Ovary (tissue), 3 donors: ENCODE measurements at regions not wholly inside any gene's neighbourhood (a gene's known extent, or its start where the extent isn't known, plus 50 kb on each side); places are given as distances from the start of the nearest gene placed in this dataset.

Experiments
- EP300 ChIP-seq: sonication (generic); formaldehyde crosslinking; IDR thresholded peaks from one replicate; pipeline ENCODE4 v1.6.1; 2017; ENCODE audit warnings: antibody characterized with exemption
- TF ChIP-seq, protein P1 (sequence below), 3 donors: fragments of 450-650 bp in 2 of 3; fragments of 200-600 bp in 1 of 3; IDR thresholded peaks; one replicate each; pipeline versions ENCODE4 v1.5.1 to v1.8.0; 2016 to 2022; ENCODE audit warnings: antibody characterized with exemption in 3 of 3, mild to moderate bottlenecking in 1 of 3
- donor health status: DM: no; HTN: no; CAD: no.

- TF ChIP-seq, protein P1, sequence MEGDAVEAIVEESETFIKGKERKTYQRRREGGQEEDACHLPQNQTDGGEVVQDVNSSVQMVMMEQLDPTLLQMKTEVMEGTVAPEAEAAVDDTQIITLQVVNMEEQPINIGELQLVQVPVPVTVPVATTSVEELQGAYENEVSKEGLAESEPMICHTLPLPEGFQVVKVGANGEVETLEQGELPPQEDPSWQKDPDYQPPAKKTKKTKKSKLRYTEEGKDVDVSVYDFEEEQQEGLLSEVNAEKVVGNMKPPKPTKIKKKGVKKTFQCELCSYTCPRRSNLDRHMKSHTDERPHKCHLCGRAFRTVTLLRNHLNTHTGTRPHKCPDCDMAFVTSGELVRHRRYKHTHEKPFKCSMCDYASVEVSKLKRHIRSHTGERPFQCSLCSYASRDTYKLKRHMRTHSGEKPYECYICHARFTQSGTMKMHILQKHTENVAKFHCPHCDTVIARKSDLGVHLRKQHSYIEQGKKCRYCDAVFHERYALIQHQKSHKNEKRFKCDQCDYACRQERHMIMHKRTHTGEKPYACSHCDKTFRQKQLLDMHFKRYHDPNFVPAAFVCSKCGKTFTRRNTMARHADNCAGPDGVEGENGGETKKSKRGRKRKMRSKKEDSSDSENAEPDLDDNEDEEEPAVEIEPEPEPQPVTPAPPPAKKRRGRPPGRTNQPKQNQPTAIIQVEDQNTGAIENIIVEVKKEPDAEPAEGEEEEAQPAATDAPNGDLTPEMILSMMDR (IDR thresholded peaks at IDR 0.05), result no peak
- TF ChIP-seq EP300, result no peak
Measured at GRCh38 chr4:33722254-33722653, 2522.1 kb downstream of the ARAP2 start.
